Hepatocyte (in vitro differentiated cells): ENCODE measurements at regions not wholly inside any gene's neighbourhood (a gene's known extent, or its start where the extent isn't known, plus 50 kb on each side); places are given as distances from the start of the nearest gene placed in this dataset.

Experiments used
- DNase-seq: peaks from one replicate; pipeline ENCODE4 v3.0.0-alpha.2; 2016; ENCODE audit warnings: low spot score
- H2AFZ ChIP-seq: fragments of 200-600 bp; sonication (generic); 2 replicates; pipeline ENCODE4 v1.6.0; 2016; ENCODE audit warnings: antibody characterized with exemption, mild to moderate bottlenecking
- H3K27ac ChIP-seq: fragments of 200-600 bp; sonication (generic); 2 replicates; pipeline ENCODE4 v1.5.1; 2016; ENCODE audit warnings: mild to moderate bottlenecking
- H3K27me3 ChIP-seq: fragments of 200-600 bp; sonication (generic); 2 replicates; pipeline ENCODE4 v1.6.1; 2016
- H3K36me3 ChIP-seq: fragments of 200-600 bp; sonication (generic); replicated peaks from 2 replicates; pipeline ENCODE4 v1.5.1; 2016; ENCODE audit warnings: low read depth; ENCODE audit not compliant: insufficient read depth
- H3K4me1 ChIP-seq: fragments of 200-600 bp; sonication (generic); 2 replicates; pipeline ENCODE4 v1.5.1; 2016; ENCODE audit warnings: mild to moderate bottlenecking, moderate library complexity; ENCODE audit not compliant: insufficient read depth
- H3K4me2 ChIP-seq: fragments of 200-600 bp; sonication (generic); 2 replicates; pipeline ENCODE4 v1.6.0; 2016
- H3K4me3 ChIP-seq: fragments of 200-600 bp; sonication (generic); 2 replicates; pipeline ENCODE4 v1.5.1; 2016; ENCODE audit warnings: mild to moderate bottlenecking
- H3K79me2 ChIP-seq: fragments of 200-600 bp; sonication (generic); 2 replicates; pipeline ENCODE4 v1.6.0; 2017; ENCODE audit warnings: mild to moderate bottlenecking
- H3K9me2 ChIP-seq: fragments of 200-600 bp; sonication (generic); replicated peaks from 2 replicates; pipeline ENCODE4 v1.6.0; 2017; ENCODE audit warnings: mild to moderate bottlenecking; ENCODE audit not compliant: insufficient read depth
- H3K9me3 ChIP-seq: fragments of 200-600 bp; sonication (generic); 2 replicates; pipeline ENCODE4 v1.5.1; 2016; ENCODE audit warnings: low read depth, mild to moderate bottlenecking
- H4K20me1 ChIP-seq: fragments of 200-600 bp; sonication (generic); 2 replicates; pipeline ENCODE4 v1.6.0; 2016; ENCODE audit warnings: mild to moderate bottlenecking; ENCODE audit not compliant: insufficient read depth, poor library complexity, severe bottlenecking
- EZH2 ChIP-seq: fragments of 200-600 bp; sonication (generic); IDR thresholded peaks from 2 replicates; pipeline ENCODE4 v1.6.1; 2016; ENCODE audit warnings: antibody characterized with exemption, mild to moderate bottlenecking, borderline replicate concordance
- EZH2phosphoT487 ChIP-seq: fragments of 200-600 bp; sonication (generic); IDR thresholded peaks from one replicate; pipeline ENCODE4 v1.6.1; 2018; ENCODE audit warnings: antibody characterized with exemption, mild to moderate bottlenecking, low read depth, moderate library complexity; ENCODE audit not compliant: unreplicated experiment, severe bottlenecking
- WGBS: methylation state at CpG from one replicate; pipeline ENCODE4 v1.1.6; 2016; ENCODE audit warnings: low lambda C conversion rate; ENCODE audit errors: missing lambda C conversion rate; 5-methylcytosine and 5-hydroxymethylcytosine counted together
- TF ChIP-seq, protein P1 (sequence below): fragments of 200-600 bp; sonication (generic); IDR thresholded peaks from 2 replicates; pipeline ENCODE4 v1.5.1; 2016; ENCODE audit warnings: antibody characterized with exemption, mild to moderate bottlenecking; ENCODE audit not compliant: poor library complexity

DNA sequence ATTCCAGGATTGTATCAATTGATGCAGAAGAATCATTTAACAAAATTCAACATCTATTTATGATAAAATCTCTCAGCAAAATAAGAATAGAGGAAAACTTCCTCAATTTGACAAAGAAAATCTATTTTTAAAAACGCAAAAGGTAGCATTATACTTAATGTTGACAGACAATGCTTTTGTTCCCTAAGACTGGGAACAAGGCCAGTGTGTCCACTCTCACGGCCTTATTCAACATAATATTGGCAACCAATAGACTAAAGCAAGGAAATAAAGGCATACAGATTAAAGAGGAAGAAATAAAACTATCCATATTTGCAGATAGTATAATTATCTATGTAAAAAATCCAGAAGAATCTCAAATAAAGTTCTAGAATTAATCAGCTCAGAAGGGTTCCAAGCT lies 472.4 kb upstream of the ID2 start:
- H3K36me3 ChIP-seq = no peaks in the 10 kb centered on the region
- no peaks in the 10 kb centered on the region for H3K4me1 ChIP-seq
- H3K79me2 ChIP-seq = no peaks in the 10 kb centered on the region
- TF ChIP-seq EZH2 (no peak), EZH2phosphoT487 (no peak)
- TF ChIP-seq, protein P1, sequence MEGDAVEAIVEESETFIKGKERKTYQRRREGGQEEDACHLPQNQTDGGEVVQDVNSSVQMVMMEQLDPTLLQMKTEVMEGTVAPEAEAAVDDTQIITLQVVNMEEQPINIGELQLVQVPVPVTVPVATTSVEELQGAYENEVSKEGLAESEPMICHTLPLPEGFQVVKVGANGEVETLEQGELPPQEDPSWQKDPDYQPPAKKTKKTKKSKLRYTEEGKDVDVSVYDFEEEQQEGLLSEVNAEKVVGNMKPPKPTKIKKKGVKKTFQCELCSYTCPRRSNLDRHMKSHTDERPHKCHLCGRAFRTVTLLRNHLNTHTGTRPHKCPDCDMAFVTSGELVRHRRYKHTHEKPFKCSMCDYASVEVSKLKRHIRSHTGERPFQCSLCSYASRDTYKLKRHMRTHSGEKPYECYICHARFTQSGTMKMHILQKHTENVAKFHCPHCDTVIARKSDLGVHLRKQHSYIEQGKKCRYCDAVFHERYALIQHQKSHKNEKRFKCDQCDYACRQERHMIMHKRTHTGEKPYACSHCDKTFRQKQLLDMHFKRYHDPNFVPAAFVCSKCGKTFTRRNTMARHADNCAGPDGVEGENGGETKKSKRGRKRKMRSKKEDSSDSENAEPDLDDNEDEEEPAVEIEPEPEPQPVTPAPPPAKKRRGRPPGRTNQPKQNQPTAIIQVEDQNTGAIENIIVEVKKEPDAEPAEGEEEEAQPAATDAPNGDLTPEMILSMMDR = no peak
- H4K20me1 ChIP-seq = no peaks in the 10 kb centered on the region
- no peak overlapping the region for H3K4me3 ChIP-seq
- H3K4me2 ChIP-seq = no peak overlapping the region
- H3K27me3 ChIP-seq = no peaks in the 10 kb centered on the region
- H3K9me2 ChIP-seq = no peaks in the 10 kb centered on the region
- no peak overlapping the region for H2AFZ ChIP-seq
- no peak for DNase-seq
- H3K27ac ChIP-seq = no peak overlapping the region
- 96% methylated on average over 2 of the region's 2 CpGs for WGBS
- no peaks in the 10 kb centered on the region for H3K9me3 ChIP-seq

DNA sequence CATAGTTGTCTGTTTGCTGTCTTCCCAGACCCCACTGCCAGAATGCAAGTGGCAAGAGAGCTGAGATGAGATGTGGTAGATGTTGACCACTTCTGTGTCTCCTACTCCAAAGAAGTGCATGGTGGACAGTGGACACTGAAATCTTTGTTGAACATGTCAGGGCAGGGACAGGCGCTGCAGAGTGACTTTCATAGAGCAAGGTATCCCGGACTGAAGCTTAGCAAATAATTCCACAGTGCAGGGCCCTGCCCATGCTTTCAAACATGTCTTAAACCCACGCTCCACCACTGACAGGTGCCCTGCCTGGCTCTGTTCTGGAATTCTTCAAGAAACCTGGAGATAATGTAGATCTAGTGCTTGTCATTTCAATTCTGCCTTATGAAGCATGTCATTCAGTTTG lies 470.5 kb upstream of the ID2 start:
- Histone ChIP-seq H3K9me2 (no peaks in the 10 kb centered on the region), H3K4me1 (no peaks in the 10 kb centered on the region), H3K4me3 (no peak overlapping the region), H3K4me2 (no peak overlapping the region), H3K79me2 (no peaks in the 10 kb centered on the region), H3K27me3 (no peaks in the 10 kb centered on the region), H3K27ac (no peak overlapping the region), H3K36me3 (no peaks in the 10 kb centered on the region), H2AFZ (no peak overlapping the region), H4K20me1 (no peaks in the 10 kb centered on the region), H3K9me3 (no peaks in the 10 kb centered on the region)
- WGBS = 66% methylated on average over 3 of the region's 3 CpGs
- no peak for DNase-seq
- TF ChIP-seq, protein P1 = no peak
- TF ChIP-seq EZH2 = no peak
- no peak for TF ChIP-seq EZH2phosphoT487

DNA sequence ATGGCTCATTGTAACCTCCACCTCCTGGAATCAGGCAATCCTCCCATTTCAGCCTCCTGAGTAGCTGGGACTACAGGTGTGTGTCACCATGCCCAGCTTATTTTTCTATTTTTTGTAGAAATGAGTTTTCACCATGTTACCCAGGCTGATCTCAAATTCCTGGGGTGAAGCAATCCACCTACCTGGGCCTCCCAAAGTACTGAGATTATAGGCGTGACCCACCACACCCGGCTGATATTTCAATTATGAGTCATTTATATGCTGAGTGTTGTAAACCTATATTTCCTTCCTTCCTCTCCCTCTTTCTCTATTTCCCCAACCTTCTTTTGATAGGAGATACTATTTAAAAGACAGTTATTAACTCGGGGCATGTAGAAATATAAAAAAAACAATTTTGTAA lies 469.6 kb upstream of the ID2 start:
- WGBS = 95% methylated on average over 3 of the region's 3 CpGs
- H3K9me2 ChIP-seq = no peaks in the 10 kb centered on the region

More for the DNA sequence above, 469.6 kb upstream of the ID2 start:
- Histone ChIP-seq H3K27ac (no peak overlapping the region), H3K4me3 (no peak overlapping the region), H3K4me2 (no peak overlapping the region), H3K9me3 (no peaks in the 10 kb centered on the region), H4K20me1 (no peaks in the 10 kb centered on the region), H3K27me3 (no peaks in the 10 kb centered on the region), H3K4me1 (no peaks in the 10 kb centered on the region), H3K36me3 (no peaks in the 10 kb centered on the region), H3K79me2 (no peaks in the 10 kb centered on the region), H2AFZ (no peak overlapping the region)
- no peak for TF ChIP-seq EZH2
- no peak for TF ChIP-seq EZH2phosphoT487
- TF ChIP-seq, protein P1 = no peak
- DNase-seq = no peak
